ENCODE measurements at regions not wholly inside any gene's neighbourhood (a gene's known extent, or its start where the extent isn't known, plus 50 kb on each side); places are given as distances from the start of the nearest gene placed in this dataset.

DNA sequence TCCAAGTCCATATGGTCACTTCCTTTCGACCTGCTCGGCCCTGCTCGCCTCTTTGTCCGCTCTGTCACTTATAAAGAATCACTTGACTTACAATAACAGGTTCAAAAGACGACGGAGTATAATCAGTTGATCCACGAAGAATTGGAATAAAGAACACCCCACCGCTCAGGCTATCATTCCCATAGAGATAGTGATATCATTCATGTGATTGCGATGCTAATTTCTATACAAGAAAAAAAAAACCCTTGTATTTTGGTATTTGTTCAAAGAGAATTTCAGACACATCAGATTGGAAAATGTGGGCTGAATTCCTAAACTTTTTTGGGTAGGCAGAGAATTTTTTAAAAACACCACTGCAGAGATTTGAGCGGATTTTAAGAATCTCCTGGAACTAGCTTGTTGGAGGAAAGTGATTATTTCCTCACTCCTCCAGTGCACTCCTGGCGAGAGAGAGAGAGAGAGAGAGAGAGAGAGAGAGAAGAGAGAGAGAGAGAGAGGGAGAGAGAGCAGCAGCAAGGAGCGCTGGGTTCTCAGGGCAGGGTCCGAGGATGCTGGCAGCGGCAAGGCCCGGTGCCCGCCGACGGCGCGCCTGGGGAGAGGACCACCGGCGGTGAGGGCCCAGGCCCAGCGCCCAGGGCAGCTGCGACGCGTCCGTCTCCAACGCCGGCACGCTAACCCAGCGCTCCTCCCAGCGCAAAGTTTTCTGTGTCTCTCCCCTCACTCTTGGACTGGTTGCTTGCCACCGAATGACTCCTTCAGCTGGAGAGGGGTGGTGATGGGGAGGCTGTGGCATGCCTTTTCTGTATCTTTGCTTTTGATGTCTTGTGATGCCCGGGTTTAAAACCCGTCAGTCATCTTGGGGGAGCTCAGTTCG, 149.0 kb upstream of the ZNF536 start:
- no peak for TF ChIP-seq GATA3 (IDR thresholded peaks at IDR 0.05; ENCODE audit: low read depth, low read length)
- TF ChIP-seq GATA2 (IDR thresholded peaks at IDR 0.05; ENCODE audit: low read depth, low read length): no peak

Data from SH-SY5Y (cell line).